ENCODE measurements at regions not wholly inside any gene's neighbourhood (a gene's known extent, or its start where the extent isn't known, plus 50 kb on each side); places are given as distances from the start of the nearest gene placed in this dataset.

DNA sequence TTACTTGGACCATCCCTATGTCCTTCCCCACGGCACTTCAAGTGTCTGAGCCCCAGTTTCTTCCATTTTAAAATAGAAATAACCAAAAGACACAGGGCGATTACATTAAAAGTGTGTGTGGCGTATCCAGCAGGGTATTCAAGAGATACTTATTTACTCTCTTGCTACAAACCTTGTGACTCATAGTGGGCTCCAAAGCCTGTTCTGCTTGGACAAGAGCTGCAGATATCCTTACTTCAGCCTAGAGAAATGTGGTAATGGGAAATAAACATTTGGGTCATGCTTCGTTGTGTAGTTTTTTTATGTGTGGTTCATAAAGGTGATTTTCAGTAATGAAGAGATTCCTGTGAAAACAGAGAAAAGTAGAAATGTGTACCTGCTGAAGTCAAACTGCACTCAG lies 288.9 kb upstream of the CDH11 start:
- TF ChIP-seq, protein P1, sequence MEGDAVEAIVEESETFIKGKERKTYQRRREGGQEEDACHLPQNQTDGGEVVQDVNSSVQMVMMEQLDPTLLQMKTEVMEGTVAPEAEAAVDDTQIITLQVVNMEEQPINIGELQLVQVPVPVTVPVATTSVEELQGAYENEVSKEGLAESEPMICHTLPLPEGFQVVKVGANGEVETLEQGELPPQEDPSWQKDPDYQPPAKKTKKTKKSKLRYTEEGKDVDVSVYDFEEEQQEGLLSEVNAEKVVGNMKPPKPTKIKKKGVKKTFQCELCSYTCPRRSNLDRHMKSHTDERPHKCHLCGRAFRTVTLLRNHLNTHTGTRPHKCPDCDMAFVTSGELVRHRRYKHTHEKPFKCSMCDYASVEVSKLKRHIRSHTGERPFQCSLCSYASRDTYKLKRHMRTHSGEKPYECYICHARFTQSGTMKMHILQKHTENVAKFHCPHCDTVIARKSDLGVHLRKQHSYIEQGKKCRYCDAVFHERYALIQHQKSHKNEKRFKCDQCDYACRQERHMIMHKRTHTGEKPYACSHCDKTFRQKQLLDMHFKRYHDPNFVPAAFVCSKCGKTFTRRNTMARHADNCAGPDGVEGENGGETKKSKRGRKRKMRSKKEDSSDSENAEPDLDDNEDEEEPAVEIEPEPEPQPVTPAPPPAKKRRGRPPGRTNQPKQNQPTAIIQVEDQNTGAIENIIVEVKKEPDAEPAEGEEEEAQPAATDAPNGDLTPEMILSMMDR (conservative IDR thresholded peaks at IDR 0.05; ENCODE audit: low read depth, low read length): no peak
- TF ChIP-seq EZH2 (IDR thresholded peaks at IDR 0.05; ENCODE audit: low read length, unreplicated experiment): no peak
- no peak for TF ChIP-seq EZH2phosphoT487 (IDR thresholded peaks at IDR 0.05; ENCODE audit: borderline replicate concordance, low read length)
